ENCODE measurements at regions not wholly inside any gene's neighbourhood (a gene's known extent, or its start where the extent isn't known, plus 50 kb on each side); places are given as distances from the start of the nearest gene placed in this dataset.
"Not testable (repeated sequence)": the region's sequence is repeated elsewhere in the genome, so short reads cannot be mapped to it uniquely, and the experiment has no call there.

GRCh38 chr4:130922955-130923354, 1827.0 kb downstream of the C4orf33 start:
- no peak for DNase-seq

GRCh38 chr4:130955520-130955919, 1859.6 kb downstream of the C4orf33 start:
- DNase-seq: no peak

GRCh38 chr4:130985371-130985770, 1889.4 kb downstream of the C4orf33 start:
- DNase-seq: no peak

- no peak for DNase-seq
Measured at GRCh38 chr4:130995988-130996387, 1900.0 kb downstream of the C4orf33 start.

GRCh38 chr4:131001371-131001770, 1905.4 kb downstream of the C4orf33 start:
- DNase-seq: no peak

- DNase-seq: no peak
Measured at GRCh38 chr4:131002132-131002531, 1906.2 kb downstream of the C4orf33 start.

- DNase-seq: no peak
Measured at GRCh38 chr4:131006388-131006787, 1910.4 kb downstream of the C4orf33 start.

- DNase-seq: not testable (repeated sequence)
Measured at GRCh38 chr4:131011961-131012360, 1916.0 kb downstream of the C4orf33 start.

- no peak for DNase-seq
Measured at GRCh38 chr4:131013226-131013625, 1917.3 kb downstream of the C4orf33 start.

- DNase-seq: no peak
Measured at GRCh38 chr4:131026771-131027170, 1930.8 kb downstream of the C4orf33 start.

- DNase-seq: no peak
Measured at GRCh38 chr4:131044368-131044767, 1948.4 kb downstream of the C4orf33 start.

- no peak for DNase-seq
Measured at GRCh38 chr4:131046821-131047220, 1950.9 kb downstream of the C4orf33 start.

- no peak for DNase-seq
Measured at GRCh38 chr4:131052646-131053045, 1956.7 kb downstream of the C4orf33 start.

- DNase-seq: no peak
Measured at GRCh38 chr4:131054489-131055019, 1958.6 kb downstream of the C4orf33 start.

GRCh38 chr4:131061734-131062133, 1965.8 kb downstream of the C4orf33 start:
- no peak for DNase-seq

- no peak for DNase-seq
Measured at GRCh38 chr4:131063878-131064277, 1967.9 kb downstream of the C4orf33 start.

- no peak for DNase-seq
Measured at GRCh38 chr4:131081069-131081468, 1985.1 kb downstream of the C4orf33 start.

GRCh38 chr4:131084997-131085396, 1989.0 kb downstream of the C4orf33 start:
- DNase-seq: no peak

- no peak for DNase-seq
Measured at GRCh38 chr4:131091896-131092295, 1995.9 kb downstream of the C4orf33 start.

- DNase-seq: no peak
Measured at GRCh38 chr4:131093303-131093702, 1997.4 kb downstream of the C4orf33 start.

- DNase-seq: no peak
Measured at GRCh38 chr4:131098976-131099375, 2003.0 kb downstream of the C4orf33 start.

- DNase-seq: no peak
Measured at GRCh38 chr4:131113273-131113672, 2017.3 kb downstream of the C4orf33 start.

GRCh38 chr4:131113704-131114103, 2017.8 kb downstream of the C4orf33 start:
- no peak for DNase-seq

GRCh38 chr4:131119661-131120060, 2023.7 kb downstream of the C4orf33 start:
- DNase-seq: no peak

GRCh38 chr4:131137196-131137595, 2011.9 kb upstream of the PCDH10 start:
- no peak for DNase-seq

- no peak for DNase-seq
Measured at GRCh38 chr4:131159261-131159660, 1989.8 kb upstream of the PCDH10 start.
